SU-DHL-6 (cell line): ENCODE measurements at regions not wholly inside any gene's neighbourhood (a gene's known extent, or its start where the extent isn't known, plus 50 kb on each side); places are given as distances from the start of the nearest gene placed in this dataset.

Experiments
- EZH2phosphoT487 ChIP-seq: fragments of 200-600 bp; sonication (generic), shearing (Covaris generic); conservative IDR thresholded peaks from 2 replicates; pipeline ENCODE4 v1.6.1; 2018; ENCODE audit warnings: mild to moderate bottlenecking, antibody characterized with exemption, low read length, moderate library complexity, mixed read lengths
- TF ChIP-seq, protein P1 (sequence below): fragments of 200-600 bp; sonication (generic); IDR thresholded peaks from one replicate; pipeline ENCODE4 v1.5.1; 2017; ENCODE audit warnings: antibody characterized with exemption, mild to moderate bottlenecking, low read length, moderate library complexity; ENCODE audit not compliant: insufficient read depth, poor library complexity, severe bottlenecking

DNA sequence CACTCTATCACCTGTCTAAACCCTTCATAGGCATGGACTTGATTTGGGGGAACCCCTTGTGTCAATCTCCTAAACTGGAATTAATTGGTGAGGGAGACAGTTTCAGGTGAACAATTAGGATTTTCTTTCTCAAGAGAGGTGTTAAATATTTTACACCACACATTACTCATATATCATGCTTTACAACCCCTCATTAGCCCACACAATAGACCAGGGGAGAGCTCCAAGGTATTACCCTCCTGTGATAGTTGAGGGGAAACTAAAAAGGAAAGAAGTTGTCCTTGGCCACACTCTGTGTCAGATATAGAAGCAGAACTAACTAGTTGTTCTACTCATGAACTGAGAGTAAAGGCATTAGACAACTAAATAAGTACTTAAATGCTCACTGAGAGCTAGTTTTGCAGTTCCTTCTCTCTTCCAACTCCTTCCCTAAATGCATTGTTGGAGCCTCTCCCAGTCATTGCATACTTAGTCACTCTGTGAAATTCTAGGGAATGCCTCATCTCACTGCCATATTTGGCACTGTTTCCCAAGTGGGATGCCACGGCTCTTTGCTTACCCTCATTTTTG lies 183.7 kb upstream of the CEP162 start:
- TF ChIP-seq, protein P1, sequence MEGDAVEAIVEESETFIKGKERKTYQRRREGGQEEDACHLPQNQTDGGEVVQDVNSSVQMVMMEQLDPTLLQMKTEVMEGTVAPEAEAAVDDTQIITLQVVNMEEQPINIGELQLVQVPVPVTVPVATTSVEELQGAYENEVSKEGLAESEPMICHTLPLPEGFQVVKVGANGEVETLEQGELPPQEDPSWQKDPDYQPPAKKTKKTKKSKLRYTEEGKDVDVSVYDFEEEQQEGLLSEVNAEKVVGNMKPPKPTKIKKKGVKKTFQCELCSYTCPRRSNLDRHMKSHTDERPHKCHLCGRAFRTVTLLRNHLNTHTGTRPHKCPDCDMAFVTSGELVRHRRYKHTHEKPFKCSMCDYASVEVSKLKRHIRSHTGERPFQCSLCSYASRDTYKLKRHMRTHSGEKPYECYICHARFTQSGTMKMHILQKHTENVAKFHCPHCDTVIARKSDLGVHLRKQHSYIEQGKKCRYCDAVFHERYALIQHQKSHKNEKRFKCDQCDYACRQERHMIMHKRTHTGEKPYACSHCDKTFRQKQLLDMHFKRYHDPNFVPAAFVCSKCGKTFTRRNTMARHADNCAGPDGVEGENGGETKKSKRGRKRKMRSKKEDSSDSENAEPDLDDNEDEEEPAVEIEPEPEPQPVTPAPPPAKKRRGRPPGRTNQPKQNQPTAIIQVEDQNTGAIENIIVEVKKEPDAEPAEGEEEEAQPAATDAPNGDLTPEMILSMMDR = no peak
- no peak for TF ChIP-seq EZH2phosphoT487
